ENCODE measurements at regions not wholly inside any gene's neighbourhood (a gene's known extent, or its start where the extent isn't known, plus 50 kb on each side); places are given as distances from the start of the nearest gene placed in this dataset.

DNA sequence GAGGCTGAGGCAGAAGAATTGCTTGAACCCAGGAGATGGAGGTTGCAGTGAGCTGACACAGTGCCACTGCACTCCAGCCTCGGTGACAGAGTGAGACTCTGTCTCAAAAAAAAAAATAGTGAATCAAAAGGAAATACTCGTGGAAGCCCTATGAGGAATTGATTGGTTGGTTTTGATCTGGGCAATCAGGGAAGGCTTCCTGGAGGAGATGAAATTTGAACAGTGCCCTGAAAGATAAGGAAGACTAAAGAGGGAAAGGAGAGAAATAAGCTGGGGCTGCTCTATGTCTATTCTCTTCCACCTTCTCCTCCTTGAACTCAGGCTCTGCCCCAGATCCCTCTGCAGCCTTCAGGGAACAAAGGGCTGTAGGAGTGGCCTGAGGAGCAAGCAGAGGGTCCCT, 54.1 kb downstream of the IRF2BPL start:
- DNase-seq: no peak

- no peak for DNase-seq
Observed at GRCh38 chr14:76971549-76971948, 57.0 kb downstream of the IRF2BPL start.

DNA sequence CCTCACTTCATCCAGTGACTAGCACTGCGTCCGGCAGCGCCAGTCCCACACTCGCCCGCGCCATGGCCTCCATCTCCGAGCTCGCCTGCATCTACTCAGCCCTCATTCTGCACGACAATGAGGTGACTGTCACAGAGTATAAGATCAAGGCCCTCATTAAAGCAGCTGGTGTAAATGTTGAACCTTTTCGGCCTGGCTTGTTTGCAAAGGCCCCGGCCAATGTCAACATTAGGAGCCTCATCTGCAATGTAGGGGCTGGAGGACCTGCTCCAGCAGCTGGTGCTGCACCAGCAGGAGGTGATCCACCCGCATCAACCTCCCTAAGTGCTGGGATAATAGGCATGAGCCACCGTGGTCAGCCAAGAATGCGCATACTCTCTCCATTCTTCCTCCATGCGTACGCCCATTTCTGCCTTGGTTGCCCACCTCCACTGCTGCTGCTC, 59.9 kb downstream of the IRF2BPL start:
- DNase-seq: no peak

GRCh38 chr14:76967788-76968187, 60.7 kb downstream of the IRF2BPL start:
- DNase-seq: no peak

DNA sequence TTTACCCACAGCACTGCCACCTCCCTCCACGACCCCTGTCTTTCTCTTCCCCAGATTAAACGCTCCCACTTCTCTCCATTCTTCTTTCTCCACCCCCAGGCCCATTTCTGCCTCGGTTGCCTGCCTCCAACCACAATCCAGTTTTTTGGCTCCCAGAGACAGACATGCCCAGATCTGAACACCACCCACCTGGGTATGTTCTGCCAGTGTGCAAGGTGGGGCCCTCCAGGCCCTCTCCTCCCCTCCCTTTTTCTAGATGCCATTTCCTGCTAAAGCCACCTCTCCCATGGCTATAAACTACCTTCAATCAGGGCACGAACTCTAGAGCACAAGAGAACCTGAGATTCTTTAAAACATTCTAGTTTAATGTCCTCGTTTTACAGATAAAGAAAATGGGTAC, 63.3 kb downstream of the IRF2BPL start:
- DNase-seq: no peak

DNA sequence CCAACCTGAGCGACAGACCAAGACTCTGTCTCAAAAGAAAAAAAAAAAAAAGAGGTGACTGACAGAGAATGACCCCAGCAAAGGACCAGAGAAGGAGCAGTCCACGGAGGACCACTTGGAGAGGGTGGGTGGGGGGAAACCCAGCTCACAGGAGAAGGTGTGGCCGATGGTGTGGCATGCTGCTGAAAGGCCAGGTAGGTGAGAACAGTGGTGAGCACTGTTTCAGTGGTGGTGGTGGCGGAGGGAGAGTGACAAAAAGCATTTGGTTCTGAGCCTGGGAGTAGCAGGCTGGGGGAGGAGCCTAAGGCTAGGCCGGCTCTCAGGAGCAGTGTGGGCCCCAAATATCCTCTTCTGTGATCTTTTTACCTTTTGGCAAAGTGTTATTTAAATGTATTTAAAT, 63.8 kb downstream of the IRF2BPL start:
- no peak for DNase-seq

- no peak for DNase-seq
Observed at GRCh38 chr14:76963372-76963771, 65.1 kb downstream of the IRF2BPL start.

GRCh38 chr14:76962303-76962660, 66.2 kb downstream of the IRF2BPL start:
- DNase-seq: no peak

DNA sequence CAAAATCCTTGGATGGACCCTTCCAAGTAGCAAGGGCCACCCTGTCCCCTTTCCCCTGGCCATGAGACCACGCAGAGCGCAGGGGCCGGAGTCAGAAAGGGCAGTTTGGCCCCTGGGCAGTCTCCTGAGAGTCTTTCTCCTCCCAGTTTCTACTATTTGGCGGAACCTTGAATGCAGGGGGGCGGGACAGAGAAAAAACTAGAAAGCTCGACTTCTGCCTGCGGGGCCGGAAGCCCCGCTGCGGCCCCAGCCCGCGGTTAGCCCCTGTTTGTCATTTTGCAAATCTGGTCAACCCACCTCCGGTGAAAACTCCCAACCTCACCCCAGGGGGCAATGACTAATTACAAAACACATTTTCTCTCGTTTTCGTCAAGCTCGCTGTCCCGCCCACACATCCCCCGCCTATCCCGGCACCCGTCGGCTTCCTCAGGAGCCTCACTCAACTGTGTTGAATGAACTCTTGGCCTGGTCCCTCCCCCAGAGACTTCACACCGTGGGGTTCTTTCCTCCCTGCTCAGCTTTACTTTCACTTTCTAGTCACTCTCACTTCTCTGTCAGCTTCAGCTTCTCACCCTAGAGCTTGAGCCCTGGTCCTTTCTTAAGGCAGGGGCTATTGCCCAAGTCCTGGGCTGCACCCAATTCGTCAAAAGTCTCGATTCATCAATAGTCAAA, 66.7 kb downstream of the IRF2BPL start:
- DNase-seq: no peak

GRCh38 chr14:76958980-76959710, 69.4 kb downstream of the IRF2BPL start:
- no peak for DNase-seq

DNA sequence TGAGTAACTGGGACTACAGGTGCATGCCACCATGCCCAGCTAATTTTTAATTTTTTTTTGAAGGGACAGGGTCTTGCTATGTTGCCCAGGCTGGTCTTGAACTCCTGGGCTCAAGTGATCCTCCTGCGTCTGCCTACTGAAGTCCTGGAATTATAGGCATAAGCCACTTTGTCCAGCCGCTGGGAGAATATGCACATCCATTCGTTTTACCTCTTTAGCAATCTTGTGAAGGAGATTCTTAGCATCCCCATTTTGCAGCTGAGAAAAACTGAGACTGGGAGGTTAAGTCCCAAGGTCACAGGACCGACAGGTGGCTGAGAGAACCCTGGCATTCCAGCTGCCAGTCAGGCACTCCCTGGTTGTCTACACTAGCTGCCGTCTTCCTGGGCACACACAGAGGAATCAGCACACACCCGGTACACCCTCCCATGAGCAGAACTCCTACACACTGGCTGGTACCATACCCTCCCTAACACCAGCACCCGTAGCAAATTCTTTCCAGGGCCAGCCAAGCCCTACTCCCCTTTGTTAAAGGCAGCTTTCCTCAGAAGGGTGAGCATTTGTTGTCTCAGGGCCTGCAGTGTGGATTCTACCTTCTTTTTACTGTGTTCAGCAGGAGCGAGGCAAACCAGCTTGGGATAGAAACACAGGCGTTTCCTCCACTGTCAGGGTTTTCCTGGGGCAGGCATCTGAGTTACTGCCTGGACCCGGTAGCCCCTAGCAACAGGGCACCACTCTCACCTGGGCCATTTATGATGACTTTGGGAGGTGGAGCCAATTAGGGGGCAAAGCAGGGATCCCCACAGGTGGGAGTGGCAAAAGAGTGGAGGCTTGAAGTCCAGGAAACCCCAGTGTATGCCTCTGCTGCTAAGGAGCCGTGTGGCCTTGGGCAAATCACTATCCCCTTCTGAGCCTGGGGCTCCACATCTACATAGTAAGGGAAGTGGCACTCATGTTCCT, 70.2 kb downstream of the IRF2BPL start:
- DNase-seq: no peak

GRCh38 chr14:76957224-76957891, 71.2 kb downstream of the IRF2BPL start:
- DNase-seq: no peak

DNA sequence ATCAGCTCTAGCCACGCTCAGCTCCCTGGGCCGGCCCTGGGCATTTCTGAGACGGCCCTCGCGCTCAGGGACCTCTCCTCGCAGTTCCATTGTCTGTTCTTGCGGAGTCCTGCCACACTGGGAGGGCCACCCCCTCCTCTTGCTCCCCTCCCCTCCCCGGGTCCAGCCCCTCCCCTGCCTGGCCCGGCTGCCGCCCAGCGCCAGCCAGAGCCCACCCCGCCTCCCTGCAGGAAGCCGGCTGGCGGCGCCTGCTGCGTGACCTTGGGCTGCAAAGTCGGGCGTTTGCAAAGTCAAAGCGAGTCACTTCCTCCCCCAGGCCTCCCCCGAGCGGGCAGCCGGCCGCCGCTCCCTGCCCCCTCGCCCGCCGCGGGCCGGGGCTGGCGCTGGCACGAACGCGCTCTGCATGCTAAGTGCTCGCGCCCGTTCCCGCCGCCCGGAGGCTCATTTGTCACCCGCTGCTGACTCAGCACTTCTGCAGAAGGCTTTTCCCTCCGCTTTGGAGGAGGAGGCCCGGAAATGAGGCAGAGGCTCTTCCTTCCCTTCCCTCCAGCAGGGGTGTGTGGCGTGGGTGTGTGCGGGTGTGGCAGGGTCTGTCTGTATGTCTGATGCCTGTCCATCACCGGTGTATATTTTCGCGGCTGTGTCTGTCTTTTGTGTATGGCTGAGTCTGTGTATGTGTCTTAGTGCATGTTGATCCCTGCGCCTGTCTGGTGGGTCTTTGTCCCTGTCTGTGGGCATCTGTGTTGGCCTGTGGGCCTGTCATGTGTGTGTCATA, 72.0 kb downstream of the IRF2BPL start:
- peak; percentile 99 for DNase-seq

GRCh38 chr14:76955575-76956315, 72.8 kb downstream of the IRF2BPL start:
- DNase-seq: no peak

- no peak for DNase-seq
Observed at GRCh38 chr14:76954394-76955190, 73.9 kb downstream of the IRF2BPL start.

- DNase-seq: no peak
Observed at GRCh38 chr14:76953311-76953945, 75.1 kb downstream of the IRF2BPL start.

- no peak for DNase-seq
Observed at GRCh38 chr14:76951166-76951565, 77.3 kb downstream of the IRF2BPL start.

DNA sequence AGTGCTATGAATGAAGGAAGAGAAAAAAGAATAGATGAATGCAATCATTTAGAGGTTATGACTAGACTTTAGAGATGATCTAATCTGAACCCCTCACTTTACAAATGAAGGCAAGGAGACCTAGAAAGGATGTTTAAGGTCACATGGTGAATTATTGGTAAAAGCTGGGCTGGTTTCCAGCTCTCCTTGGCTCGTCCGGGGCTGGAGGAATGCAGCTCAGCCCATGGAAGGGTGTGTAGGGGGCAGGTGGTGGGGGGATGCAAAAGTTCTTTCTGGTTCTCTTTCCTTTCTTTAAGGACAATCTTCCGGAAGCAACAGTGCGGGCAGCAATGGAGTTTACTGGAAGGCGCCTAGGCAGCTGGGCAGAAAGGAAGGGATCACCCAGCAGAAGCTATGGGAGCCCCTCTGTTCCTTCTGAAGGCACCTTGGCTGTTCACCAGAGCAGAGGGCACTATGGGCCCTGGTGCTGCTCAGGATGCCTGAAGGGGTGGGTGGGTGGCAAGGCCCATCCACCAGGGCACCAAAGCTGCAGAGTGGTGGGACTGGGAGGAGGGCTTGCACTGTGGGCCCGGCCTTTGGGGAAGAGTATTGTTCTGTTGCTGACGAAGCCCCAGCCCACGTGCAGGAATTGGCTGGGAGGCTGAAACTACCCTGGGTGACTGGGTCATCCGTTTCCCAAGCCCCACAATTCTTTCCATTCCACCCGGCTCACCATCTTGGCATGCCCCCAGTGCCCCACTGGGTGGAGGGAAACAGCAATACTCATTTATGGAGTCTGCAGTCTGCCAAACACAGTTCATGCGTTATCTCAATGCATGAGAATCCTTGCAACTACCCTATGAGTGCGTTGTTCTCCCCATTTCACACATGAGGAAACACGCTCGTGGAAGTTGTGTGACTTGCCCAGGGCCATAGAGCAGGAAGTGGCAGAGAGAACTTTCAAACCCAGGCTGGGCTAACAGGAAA, 78.2 kb downstream of the IRF2BPL start:
- DNase-seq: no peak

DNA sequence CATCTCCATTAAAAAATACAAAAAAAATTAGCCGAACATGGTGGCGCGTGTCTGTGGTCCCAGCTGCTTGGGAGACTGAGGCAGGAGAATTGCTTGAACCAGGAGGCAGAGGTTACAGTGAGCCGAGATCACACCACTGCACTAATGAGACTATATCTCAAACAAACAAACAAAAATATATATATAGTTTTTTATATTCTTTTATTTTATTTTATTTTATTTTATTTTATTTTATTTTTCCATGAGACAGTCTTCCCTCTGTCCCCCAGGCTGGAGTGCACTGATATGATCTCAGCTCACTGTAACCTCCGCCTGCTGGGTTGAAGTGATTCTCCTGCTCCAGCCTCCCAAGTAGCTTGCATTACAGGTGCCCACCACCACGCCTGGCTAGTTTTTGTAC, 79.5 kb downstream of the IRF2BPL start:
- no peak for DNase-seq
